Limb (tissue), 2 donors: ENCODE measurements at regions not wholly inside any gene's neighbourhood (a gene's known extent, or its start where the extent isn't known, plus 50 kb on each side); places are given as distances from the start of the nearest gene placed in this dataset.

Experiments used
- DNase-seq, 2 donors: peaks; one replicate each; pipeline ENCODE4 v3.0.0-alpha.2; 2016; ENCODE audit errors: extremely low spot score in 2 of 2

DNA sequence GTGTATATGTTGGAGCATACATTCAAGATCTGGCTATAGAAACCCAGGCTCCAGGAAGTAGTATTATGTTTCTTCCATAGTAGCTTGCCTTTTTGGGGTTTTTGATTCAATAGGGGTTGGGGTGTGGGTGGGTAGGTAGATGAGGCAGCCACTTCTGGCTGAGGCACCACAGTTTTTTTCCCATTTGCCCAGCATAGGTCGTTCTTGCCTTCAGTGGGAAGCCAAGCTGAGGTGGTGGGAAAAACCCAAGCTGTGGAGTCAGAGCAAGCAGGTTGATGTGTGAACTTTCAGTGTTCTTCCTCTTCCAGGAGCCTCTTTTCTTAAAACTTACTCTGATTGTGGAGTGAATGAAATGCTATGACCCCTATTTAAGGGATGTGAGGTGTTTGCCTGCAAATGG, 67.0 kb upstream of the RPS6KA3 start:
- DNase-seq, result no peak

DNA sequence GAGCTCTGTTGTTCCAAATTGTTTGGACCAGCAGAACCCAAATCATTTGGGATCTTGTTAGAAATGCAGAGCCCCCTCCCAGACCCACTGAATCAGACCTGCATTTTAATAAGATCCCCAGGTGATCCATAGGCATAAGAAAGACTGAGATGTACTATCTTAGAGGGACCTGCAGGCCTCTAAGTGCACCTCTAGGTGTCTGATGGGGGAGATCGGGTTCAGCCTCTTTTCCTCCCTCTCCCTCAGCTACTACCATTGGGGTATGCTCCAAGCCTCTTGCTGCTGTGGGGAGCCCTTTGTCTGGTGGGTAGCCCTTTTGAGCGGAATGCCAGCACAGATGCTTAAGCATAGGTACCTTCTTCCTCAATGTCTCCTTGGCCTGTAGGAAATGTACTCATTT, 63.8 kb upstream of the RPS6KA3 start:
- DNase-seq, result no peak

DNA sequence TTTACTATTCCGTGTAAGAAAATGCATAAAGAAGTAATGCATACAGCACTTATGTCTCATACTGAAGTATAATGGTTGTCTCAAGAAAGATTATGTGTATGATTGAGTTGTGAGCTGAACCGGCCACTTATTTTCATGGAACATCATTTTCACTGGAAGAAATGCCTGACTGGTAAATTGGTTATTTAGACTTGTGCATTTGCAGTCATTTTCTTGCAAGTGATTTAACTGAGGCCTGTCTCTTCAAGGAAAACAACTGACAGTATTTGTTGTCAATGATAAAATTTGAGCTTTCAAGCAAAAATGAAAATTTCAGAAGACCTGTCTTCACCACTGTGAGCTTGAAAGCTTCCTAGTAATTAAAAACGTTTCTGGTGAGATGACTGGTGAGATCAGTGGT, 62.7 kb upstream of the RPS6KA3 start:
- no peak for DNase-seq

GRCh38 chrX:20325786-20326388, 59.2 kb upstream of the RPS6KA3 start:
- no peak for DNase-seq

DNA sequence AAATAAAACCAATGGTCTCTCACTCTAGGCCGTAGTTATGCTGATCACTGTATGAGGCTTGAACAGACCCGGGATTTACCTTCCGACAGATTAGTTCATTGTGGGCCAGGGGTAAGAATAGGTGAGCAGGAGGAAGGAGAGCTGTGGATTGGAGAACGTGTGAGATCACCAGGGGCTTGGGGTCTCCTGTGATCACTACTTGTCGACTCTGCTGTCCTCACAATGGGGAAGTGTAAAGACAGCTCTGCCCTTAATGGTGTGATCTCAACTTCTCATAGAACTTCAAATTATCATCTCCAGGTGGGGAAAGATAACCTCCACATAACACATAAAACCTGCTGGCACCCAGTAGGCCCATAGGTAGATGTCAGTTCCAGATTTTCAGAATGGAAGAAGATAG, 56.2 kb upstream of the RPS6KA3 start:
- no peak for DNase-seq

GRCh38 chrX:20320461-20321159, 53.9 kb upstream of the RPS6KA3 start:
- no peak for DNase-seq

GRCh38 chrX:20319054-20319453, 52.3 kb upstream of the RPS6KA3 start:
- no peak for DNase-seq

- DNase-seq, result no peak
Observed at GRCh38 chrX:20317873-20318272, 51.2 kb upstream of the RPS6KA3 start.
